Motor neuron (in vitro differentiated cells): ENCODE measurements at regions not wholly inside any gene's neighbourhood (a gene's known extent, or its start where the extent isn't known, plus 50 kb on each side); places are given as distances from the start of the nearest gene placed in this dataset.

Experiments used
- ATAC-seq, 8 experiments: fragments of 200-7000 bp; cut with Tn5 transposase; replicated peaks in 6 of 8; 2 replicates each; pipeline ENCODE4 v1.8.0; 2021; ENCODE audit warnings: mild to moderate bottlenecking in 8 of 8, moderate library complexity in 8 of 8
- H3K27ac ChIP-seq, 2 donors: fragments of 250-450 bp; sonication (Bioruptor Pico); 2 replicates each; pipeline ENCODE4 v1.9.0; 2021; ENCODE audit warnings: antibody characterized with exemption in 2 of 2, mild to moderate bottlenecking in 2 of 2, moderate library complexity in 1 of 2
- H3K4me1 ChIP-seq, 2 donors: fragments of 250-450 bp; sonication (Bioruptor Pico); replicated peaks in 1 of 2; 2 replicates each; pipeline ENCODE4 v1.6.1; 2021; ENCODE audit warnings: antibody characterized with exemption in 2 of 2, mild to moderate bottlenecking in 2 of 2, moderate library complexity in 1 of 2
- H3K4me3 ChIP-seq, 5 donors: fragments of 250-450 bp; sonication (Bioruptor Pico); 2 replicates each; pipeline ENCODE4 v1.9.0; 2021; ENCODE audit warnings: antibody characterized with exemption in 5 of 5, mild to moderate bottlenecking in 5 of 5, moderate library complexity in 4 of 5
- WGBS, 10 experiments: fragments of 450-650 bp; shearing (Covaris generic); methylation state at CpG; one replicate each; pipeline ENCODE4 v1.0.0; 2022; 5-methylcytosine and 5-hydroxymethylcytosine counted together
- in situ Hi-C, 9 experiments: fragments of 400-800 bp; cut with MboI; loops; one replicate each; pipeline ENCODE4 v1.15.0; 2021; ENCODE audit warnings: low sequenced_read_pairs in 9 of 9, low pct_unique_long_range_greater_than_20kb in 2 of 9; ENCODE audit not compliant: unreplicated experiment in 9 of 9

GRCh38 chr11:112613051-112613972 lies 347.9 kb upstream of the NCAM1 start:
- 0 to 100% (median 65%) methylated on average over 1 to 3 of the region's 8 CpGs; no CpG with 5 or more reads in 1 of the 10 experiments for WGBS, 10 experiments
- Histone ChIP-seq H3K27ac (peak overlapping the region; percentile 0 to 52), H3K4me1 (peaks cover 59 to 87% of the 10 kb centered on the region in 2 donors), H3K4me3 (no peak overlapping the region)
- in situ Hi-C loops, result loop anchor here in 5 of 9 experiments (10.0 to 25.0 kb wide), 3 partner anchors 174 to 349 kb away; partner anchors contain the start of gene NCAM1 (in 3 of the 5)
- ATAC-seq, result peak; percentile 67 to 86 (median 77)

DNA sequence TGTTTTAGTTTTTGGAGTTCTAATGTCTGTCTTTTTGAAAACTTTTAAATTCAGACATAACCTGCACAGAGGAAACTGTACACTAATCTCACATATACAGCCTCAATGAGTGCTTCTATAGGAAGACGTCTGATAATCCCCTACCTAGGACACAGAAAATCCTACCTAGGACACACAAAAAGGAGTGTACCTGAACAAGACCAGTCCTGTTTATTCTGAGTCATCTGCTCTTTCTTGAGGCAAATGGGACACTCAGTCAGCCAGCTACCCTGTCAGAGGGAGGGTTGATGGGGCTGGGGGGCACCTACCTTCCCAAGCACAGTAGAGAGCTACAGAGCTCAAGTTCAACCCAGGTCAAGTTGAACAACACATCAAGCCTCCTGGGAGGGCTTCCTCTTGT lies 346.6 kb upstream of the NCAM1 start:
- Histone ChIP-seq H3K4me3 (no peak overlapping the region), H3K4me1 (peaks cover 58 to 84% of the 10 kb centered on the region in 2 donors), H3K27ac (no peak overlapping the region)
- 80 to 100% (median 95%) methylated on average over 1 of the region's 1 CpG; no CpG with 5 or more reads in 6 of the 10 experiments for WGBS, 10 experiments
- in situ Hi-C loops, result loop anchor here in 5 of 9 experiments (10.0 to 25.0 kb wide), 3 partner anchors 173 to 348 kb away; partner anchors contain the start of gene NCAM1 (in 3 of the 5)
- no peak for ATAC-seq

- in situ Hi-C loops, result loop anchor here in 5 of 9 experiments (10.0 to 25.0 kb wide), 3 partner anchors 172 to 347 kb away; partner anchors contain the start of gene NCAM1 (in 3 of the 5)
- Histone ChIP-seq H3K4me1 (peaks cover 52 to 79% of the 10 kb centered on the region in 2 donors), H3K27ac (no peak overlapping the region), H3K4me3 (no peak overlapping the region)
- ATAC-seq, result no peak
Measured at GRCh38 chr11:112615238-112615637, 346.0 kb upstream of the NCAM1 start.

DNA sequence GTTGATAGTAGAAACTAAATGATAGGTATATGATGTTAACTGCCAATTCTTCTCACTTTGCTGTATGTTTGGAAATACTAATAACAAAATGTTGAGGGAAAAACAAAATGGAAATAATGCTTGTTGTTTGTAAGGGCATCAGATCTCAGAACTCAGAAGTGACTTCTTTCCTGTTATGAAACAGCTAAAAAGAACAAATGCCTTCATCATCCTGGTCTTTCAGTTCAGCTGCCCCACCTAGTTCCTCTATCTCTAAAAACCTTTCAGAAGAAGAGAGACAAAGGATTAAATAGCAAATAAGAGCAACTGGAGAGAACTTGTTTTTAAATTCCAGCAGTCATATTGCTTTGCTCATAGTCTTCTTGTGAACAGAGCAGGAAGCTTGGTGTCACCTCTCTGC lies 345.3 kb upstream of the NCAM1 start:
- Histone ChIP-seq H3K4me1 (peaks cover 47 to 73% of the 10 kb centered on the region in 2 donors), H3K4me3 (no peak overlapping the region), H3K27ac (no peak overlapping the region)
- no peak for ATAC-seq
- in situ Hi-C loops, result loop anchor here in 5 of 9 experiments (10.0 to 25.0 kb wide), 3 partner anchors 171 to 346 kb away; partner anchors contain the start of gene NCAM1 (in 3 of the 5)

- in situ Hi-C loops, result loop anchor here in 5 of 9 experiments (10.0 to 25.0 kb wide), 3 partner anchors 171 to 346 kb away; partner anchors contain the start of gene NCAM1 (in 3 of the 5)
- Histone ChIP-seq H3K27ac (peak overlapping the region in 1 of 2 donors; percentile 25), H3K4me1 (peaks cover 46 to 66% of the 10 kb centered on the region in 2 donors), H3K4me3 (no peak overlapping the region)
- ATAC-seq, result peak in 4 of 8 experiments; percentile 8 to 33 (median 16)
- WGBS, 10 experiments, result 33 to 88% (median 78%) methylated on average over 1 to 4 of the region's 4 CpGs; no CpG with 5 or more reads in 1 of the 10 experiments
Measured at GRCh38 chr11:112616327-112617097, 344.7 kb upstream of the NCAM1 start.

GRCh38 chr11:112617098-112617425 lies 344.2 kb upstream of the NCAM1 start:
- Histone ChIP-seq H3K27ac (no peak overlapping the region), H3K4me3 (no peak overlapping the region), H3K4me1 (peaks cover 40 to 61% of the 10 kb centered on the region in 2 donors)
- 39 to 100% methylated on average over 1 to 2 of the region's 2 CpGs; no CpG with 5 or more reads in 8 of the 10 experiments for WGBS, 10 experiments
- in situ Hi-C loops, result loop anchor here in 5 of 9 experiments (10.0 to 25.0 kb wide), 3 partner anchors 170 to 345 kb away; partner anchors contain the start of gene NCAM1 (in 3 of the 5)
- peak in 5 of 8 experiments; percentile 25 to 76 (median 47) for ATAC-seq

GRCh38 chr11:112617977-112618826 lies 343.0 kb upstream of the NCAM1 start:
- H3K27ac ChIP-seq, result peak overlapping the region in 1 of 2 donors; percentile 18
- 63 to 85% (median 77%) methylated on average over 4 to 7 of the region's 13 CpGs; no CpG with 5 or more reads in 3 of the 10 experiments for WGBS, 10 experiments
- ATAC-seq, result peak in 3 of 8 experiments; percentile 6 to 43 (median 31)
- peaks cover 29 to 49% of the 10 kb centered on the region in 2 donors for H3K4me1 ChIP-seq
- in situ Hi-C loops, result loop anchor here in 5 of 9 experiments (10.0 to 25.0 kb wide), 3 partner anchors 169 to 344 kb away; partner anchors contain the start of gene NCAM1 (in 3 of the 5)
- no peak overlapping the region for H3K4me3 ChIP-seq

- in situ Hi-C loops, result loop anchor here in 5 of 9 experiments (10.0 to 25.0 kb wide), 3 partner anchors 168 to 343 kb away; partner anchors contain the start of gene NCAM1 (in 3 of the 5)
- ATAC-seq, result no peak
- H3K27ac ChIP-seq, result no peak overlapping the region
- no peak overlapping the region for H3K4me3 ChIP-seq
- WGBS, 10 experiments, result 52 to 93% (median 82%) methylated on average over 1 to 5 of the region's 5 CpGs; no CpG with 5 or more reads in 2 of the 10 experiments
- H3K4me1 ChIP-seq, result peaks cover 25 to 40% of the 10 kb centered on the region in 2 donors
Measured at GRCh38 chr11:112619106-112619505, 342.1 kb upstream of the NCAM1 start.

- peak in 1 of 8 experiments; percentile 14 for ATAC-seq
- no peak overlapping the region for H3K27ac ChIP-seq
- 27 to 100% (median 67%) methylated on average over 1 to 6 of the region's 7 CpGs; no CpG with 5 or more reads in 1 of the 10 experiments for WGBS, 10 experiments
- in situ Hi-C loops, result loop anchor here in 4 of 9 experiments (25.0 kb wide), 2 partner anchors 166 to 341 kb away; partner anchors contain the start of gene NCAM1 (in 3 of the 4)
- H3K4me3 ChIP-seq, result no peak overlapping the region
- peaks cover 25 to 36% of the 10 kb centered on the region in 2 donors for H3K4me1 ChIP-seq
Measured at GRCh38 chr11:112620621-112621394, 340.4 kb upstream of the NCAM1 start.

- no peak for ATAC-seq
Measured at GRCh38 chr11:112623057-112623456, 338.2 kb upstream of the NCAM1 start.

GRCh38 chr11:112624431-112624830 lies 336.8 kb upstream of the NCAM1 start:
- no peak for ATAC-seq
- H3K4me3 ChIP-seq, result no peak overlapping the region
- H3K4me1 ChIP-seq, result peaks cover 0 to 13% of the 10 kb centered on the region in 2 donors
- 39 to 96% (median 85%) methylated on average over 3 to 4 of the region's 4 CpGs; no CpG with 5 or more reads in 1 of the 10 experiments for WGBS, 10 experiments
- H3K27ac ChIP-seq, result no peak overlapping the region
- in situ Hi-C loops, result loop anchor here in 4 of 9 experiments (25.0 kb wide), 2 partner anchors 163 to 338 kb away; partner anchors contain the start of gene NCAM1 (in 3 of the 4)

More at GRCh38 chr11:112623057-112623456, 338.2 kb upstream of the NCAM1 start:
- Histone ChIP-seq H3K4me1 (peaks cover 3 to 21% of the 10 kb centered on the region in 2 donors), H3K27ac (no peak overlapping the region), H3K4me3 (no peak overlapping the region)
- 14 to 92% (median 50%) methylated on average over 1 of the region's 1 CpG; no CpG with 5 or more reads in 6 of the 10 experiments for WGBS, 10 experiments
- in situ Hi-C loops, result loop anchor here in 4 of 9 experiments (25.0 kb wide), 2 partner anchors 164 to 339 kb away; partner anchors contain the start of gene NCAM1 (in 3 of the 4)
